GM23248 (cell line): ENCODE measurements at regions not wholly inside any gene's neighbourhood (a gene's known extent, or its start where the extent isn't known, plus 50 kb on each side); places are given as distances from the start of the nearest gene placed in this dataset.
"Not testable (repeated sequence)": the region's sequence is repeated elsewhere in the genome, so short reads cannot be mapped to it uniquely, and the experiment has no call there.

Experiments
- EZH2 ChIP-seq: fragments of 200-600 bp; sonication (generic); IDR thresholded peaks from 2 replicates; pipeline ENCODE4 v1.6.1; 2018; ENCODE audit warnings: antibody characterized with exemption, mild to moderate bottlenecking; ENCODE audit not compliant: insufficient read depth, poor library complexity, severe bottlenecking
- EZH2phosphoT487 ChIP-seq: fragments of 200-600 bp; sonication (generic); IDR thresholded peaks from 2 replicates; pipeline ENCODE4 v1.6.1; 2018; ENCODE audit warnings: antibody characterized with exemption, moderate library complexity, mild to moderate bottlenecking, low read depth; ENCODE audit not compliant: insufficient read depth

DNA sequence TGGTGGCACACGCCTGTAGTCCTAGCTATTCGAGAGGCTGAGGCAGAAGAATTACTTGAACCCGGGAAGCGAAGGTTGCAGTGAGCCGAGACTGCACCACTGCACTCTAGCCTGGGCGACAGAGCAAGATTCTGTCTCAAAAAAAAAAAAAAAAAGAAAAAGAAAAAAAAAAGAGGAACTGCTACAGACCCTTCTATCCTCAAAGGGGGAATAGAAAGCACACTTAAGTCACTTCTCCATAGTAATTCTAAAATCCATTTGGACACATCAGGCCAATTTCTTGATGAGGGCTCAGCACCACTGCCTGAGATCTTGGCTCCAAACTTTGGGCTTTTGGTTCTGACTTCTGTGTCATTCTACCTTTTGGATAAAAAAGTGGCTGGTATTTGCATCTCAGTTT, 694.6 kb downstream of the MTRR start:
- not testable (repeated sequence) for TF ChIP-seq EZH2phosphoT487, EZH2
